GM19324 (cell line): ENCODE measurements at regions not wholly inside any gene's neighbourhood (a gene's known extent, or its start where the extent isn't known, plus 50 kb on each side); places are given as distances from the start of the nearest gene placed in this dataset.
"Not testable (repeated sequence)": the region's sequence is repeated elsewhere in the genome, so short reads cannot be mapped to it uniquely, and the experiment has no call there.

Experiments
- ATAC-seq: cut with Tn5 transposase; IDR thresholded peaks from one replicate; pipeline ENCODE4 v1.9.1; 2021; ENCODE audit warnings: mild to moderate bottlenecking, moderate library complexity; ENCODE audit not compliant: unreplicated experiment, low FRiP score

DNA sequence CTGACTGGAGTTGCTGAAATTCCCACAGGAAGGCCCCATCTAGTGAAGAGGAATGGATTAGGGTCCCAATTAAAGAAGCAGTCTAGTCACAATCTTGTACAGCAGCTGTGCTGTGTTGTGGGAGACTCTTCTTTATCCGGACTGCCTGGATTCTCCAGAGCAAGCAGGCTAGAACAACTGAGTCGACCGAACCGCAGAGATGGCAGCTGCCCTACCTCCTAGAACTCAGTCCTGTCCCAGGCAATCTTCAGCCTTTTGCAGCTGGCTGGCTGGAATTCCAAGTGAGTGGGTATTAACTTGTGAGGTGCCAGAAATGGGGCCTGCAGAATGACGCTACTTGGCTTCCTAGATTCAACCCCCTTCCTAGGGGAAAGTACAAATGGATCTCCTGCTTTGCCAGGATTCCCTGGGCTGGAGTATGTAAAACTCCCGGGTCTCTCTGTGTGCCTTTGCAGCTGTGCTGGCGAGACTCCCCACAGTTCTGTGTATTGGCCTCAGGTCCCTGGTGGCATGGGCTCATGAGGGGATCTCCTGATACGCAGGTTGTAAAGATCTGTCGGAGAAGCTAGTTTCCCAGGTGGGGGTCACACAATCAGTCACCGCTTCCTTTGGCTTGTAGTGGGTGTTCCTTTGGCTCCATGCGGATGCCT is 1952.6 kb upstream of the LRRTM1 start:
- ATAC-seq: no peak

DNA sequence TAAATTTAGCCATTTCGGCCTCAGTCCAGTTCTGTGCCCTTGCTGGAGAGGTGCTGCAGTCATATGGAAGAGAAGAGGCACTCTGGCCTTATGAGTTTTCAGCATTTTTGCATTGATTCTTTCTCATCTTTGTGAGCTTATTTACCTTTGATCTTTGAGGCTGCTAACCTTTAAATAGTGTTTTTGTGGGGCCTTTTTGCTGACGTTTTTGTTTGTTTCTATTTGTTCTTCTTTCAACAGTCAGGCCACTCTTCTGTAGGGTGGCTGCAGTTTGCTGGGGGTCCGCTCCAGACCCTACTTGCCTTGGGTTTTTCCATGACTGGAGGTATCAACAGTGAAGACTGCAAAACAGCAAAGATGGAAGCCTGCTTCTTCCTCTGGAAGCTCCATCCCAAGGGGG is 1951.7 kb upstream of the LRRTM1 start:
- ATAC-seq: no peak

DNA sequence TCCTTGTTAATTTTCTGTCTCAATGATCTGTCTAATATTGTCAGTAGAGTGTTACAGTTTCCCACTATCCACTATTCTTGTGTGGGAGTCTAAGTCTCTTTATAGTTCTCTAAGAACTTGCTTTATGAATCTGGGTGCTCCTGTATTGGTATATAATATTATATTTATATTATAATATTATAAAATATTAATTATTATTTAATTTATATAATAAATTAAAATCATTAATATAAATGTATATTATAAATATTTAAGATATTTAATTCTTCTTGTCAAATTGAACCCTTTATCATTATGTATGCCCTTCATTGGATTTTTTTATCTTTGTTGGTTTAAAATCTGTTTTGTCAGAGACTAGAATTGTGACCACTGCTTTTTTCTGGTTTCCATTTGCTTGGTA is 1950.2 kb upstream of the LRRTM1 start:
- no peak for ATAC-seq

DNA sequence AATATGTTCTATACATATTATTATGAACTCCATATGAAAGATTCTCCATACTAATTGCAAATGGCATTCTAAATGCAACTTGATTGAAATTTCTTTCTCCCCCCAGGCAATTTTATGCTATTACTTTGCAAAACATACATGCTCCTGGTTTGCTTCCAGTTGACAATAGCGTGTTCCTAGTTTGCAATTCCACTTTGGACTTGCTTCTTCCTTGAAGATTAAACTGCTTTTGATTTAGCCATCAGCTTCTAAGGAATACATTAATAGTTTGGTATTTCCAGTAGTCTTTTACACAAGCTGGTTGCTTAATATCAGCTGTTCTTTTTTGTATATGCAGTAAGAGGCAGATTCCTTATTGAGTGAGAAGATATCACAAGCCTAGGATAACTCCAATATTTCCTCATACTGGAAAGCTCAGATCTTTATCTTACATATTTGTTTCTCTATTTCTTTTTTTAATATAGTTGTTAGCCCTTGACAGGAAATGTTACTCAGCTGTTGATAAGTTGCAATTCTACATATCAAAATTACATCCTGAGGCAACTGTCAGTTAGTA is 1941.7 kb upstream of the LRRTM1 start:
- no peak for ATAC-seq

DNA sequence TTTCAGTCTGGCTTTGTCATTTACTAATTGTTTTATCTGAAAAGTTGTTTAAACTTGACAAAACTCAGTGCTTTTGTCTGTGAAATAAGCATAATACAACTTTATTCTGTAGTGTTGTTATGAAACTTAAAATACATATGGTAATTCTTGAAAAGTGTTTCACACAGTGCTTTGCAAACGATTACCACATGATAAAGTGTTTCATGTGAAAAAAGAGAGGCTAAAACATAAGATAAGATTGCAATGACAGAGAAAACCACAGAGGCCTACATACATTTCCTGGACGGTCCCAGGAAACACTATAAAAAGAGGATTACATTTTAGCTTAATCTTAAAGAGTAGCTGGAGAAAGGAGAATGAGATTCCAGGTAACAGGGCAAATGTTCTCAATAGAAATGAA is 1934.6 kb upstream of the LRRTM1 start:
- ATAC-seq: no peak

DNA sequence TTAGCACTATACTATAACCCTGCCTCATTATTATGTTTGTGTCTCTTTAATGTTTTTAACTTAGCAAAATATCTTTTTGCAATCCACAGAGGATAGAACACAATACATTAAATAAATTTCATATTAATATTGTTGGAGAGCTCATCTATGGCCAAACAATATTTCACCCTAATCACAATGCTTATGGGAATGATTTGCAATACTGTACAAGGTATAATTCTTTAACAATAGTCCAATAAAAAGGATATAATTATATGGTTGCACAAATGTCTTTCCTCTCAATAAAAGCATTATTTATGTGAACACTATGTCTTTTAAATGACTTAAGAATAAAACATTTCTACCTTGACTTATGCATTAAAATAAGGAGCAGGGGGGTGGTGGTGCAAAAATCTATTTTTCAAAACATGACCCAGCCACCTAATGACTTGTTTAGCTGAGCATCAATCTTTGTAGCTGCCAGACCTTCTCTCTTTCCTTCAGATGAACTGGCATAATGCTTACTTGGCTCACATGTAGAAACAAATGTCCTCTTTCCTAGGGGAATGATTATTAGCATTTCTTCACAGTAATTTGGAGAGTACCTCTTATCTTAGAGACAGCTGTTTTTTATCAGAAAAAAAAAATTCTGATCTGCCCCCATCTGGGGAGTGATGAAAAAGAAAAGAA is 1933.6 kb upstream of the LRRTM1 start:
- no peak for ATAC-seq

DNA sequence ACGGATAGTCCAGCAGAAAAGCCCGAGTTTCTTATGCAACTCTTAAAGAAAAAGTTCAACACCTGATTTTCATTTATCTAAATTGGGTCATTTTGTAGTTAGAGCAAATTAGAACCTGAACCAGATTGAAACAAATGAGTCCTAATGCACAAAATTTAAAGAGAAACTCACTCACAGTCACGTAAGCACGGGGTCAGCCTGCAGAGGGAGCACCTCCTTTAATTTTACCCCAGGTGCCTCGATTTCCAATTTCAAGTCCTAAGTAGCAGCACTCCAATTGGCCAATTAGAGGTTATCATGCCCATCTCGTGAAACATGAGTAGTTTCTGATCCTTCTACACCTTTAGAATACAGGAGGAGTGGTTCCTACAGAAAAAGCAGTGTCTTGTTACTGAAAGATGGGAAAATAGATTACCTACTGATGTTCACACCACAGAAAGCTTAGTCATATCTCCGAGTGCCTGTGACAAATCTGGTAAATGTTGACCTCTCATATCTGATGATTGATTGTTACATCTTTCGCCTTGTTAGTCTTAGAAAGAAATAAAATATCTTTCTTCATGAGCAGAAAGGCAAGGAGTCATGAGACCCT is 1929.8 kb upstream of the LRRTM1 start:
- ATAC-seq: no peak

DNA sequence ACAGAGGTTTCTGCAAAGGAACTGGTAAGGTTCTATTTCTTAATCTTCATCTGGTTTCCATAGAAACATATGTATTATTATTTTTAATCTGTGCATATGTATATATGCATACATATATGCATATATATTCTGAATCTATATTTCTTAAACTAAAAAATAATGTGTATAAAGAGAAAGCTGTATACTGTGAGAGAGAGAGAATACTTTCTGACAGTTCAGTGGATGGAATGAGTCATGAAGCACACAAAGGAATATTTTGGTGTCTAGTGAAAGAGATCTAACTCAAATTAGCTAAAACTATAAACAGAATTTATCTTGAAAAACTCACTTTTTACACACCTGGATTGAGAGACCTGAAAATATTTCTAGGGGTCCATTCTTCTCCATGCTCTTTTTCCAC is 1929.3 kb upstream of the LRRTM1 start:
- ATAC-seq: no peak

DNA sequence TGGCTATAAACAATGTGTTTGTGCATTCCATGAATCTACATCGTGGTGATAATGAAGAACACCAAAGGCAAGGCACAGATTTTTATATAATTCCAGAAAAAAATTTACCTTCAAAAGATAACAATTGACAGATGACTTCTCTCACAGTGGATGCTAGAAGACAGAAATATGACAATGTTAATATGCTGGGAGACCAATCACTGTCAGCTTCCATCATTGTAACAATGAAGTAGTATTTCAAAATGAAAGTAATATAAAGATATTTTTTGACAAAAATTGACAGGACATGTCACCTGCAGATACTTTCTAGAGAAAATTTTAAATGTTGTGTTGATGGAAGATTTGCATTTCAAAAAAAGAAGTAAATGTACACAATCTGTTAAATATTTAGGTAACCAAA is 1925.9 kb upstream of the LRRTM1 start:
- no peak for ATAC-seq

DNA sequence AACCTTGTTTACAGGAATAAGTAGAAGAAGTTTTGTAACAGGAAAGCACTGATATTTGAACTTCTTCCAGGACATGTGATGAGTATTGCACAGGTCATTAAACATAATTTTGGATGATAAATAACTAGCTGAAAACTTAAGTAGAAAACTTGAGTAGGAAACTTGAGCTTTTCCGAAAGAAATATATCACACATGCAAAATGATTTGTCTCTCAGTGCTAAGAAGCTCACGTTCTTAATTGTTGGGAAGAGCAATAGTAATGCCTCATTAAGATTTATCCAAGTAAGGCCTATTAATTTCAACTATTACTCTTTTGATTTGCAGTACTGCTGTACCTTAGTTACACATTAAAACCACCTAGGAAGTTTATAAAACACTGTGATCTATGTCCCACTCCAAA is 1921.9 kb upstream of the LRRTM1 start:
- ATAC-seq: no peak

DNA sequence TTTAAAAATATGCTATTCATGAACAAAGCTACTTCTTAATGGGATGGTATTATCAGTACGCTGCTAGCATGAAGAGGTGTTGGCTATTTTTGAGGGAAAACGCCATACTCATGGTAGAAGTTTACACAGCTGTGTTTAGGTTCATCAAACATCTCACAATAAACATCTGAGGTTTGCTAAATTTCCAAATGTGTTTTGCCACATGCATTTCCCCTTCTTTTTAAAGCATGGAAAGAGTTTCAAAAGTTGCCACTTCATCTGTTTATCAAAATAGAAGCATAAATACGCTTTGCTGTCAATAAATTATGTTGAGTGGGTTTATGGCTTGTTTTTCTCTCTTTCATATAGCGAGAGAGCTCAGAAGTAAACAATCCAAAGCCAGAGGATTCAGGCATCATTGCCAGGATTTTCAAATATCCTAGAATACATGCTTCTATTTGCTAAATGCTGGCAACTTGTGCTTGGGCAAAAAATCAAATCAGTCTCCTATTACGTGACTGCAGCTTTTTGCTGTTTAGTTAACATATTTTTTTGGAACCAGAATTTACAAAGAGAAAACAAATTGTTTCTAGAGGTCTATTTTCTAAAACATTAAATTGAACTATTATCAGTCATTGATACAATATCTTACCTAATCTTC is 1919.9 kb upstream of the LRRTM1 start:
- no peak for ATAC-seq

DNA sequence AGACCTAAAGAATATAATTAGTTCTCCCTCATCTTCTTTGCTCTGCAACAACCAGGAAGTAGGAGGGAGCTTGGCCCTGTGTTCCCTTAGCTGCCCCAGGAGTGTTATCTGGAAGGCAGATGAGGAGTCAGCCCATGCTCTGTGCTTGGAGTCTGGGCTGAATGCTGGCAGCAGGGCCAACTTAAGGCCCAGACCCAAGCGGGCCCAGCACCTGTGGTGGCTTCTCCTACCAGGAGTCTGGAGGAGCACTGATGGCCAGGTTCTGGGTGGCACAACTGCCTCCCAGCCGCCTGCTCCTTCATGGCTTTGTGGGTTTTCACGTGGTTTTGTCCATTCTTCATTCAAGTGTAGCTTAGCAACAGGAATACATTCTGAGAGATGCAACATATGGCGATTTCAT is 1910.7 kb upstream of the LRRTM1 start:
- ATAC-seq: no peak

DNA sequence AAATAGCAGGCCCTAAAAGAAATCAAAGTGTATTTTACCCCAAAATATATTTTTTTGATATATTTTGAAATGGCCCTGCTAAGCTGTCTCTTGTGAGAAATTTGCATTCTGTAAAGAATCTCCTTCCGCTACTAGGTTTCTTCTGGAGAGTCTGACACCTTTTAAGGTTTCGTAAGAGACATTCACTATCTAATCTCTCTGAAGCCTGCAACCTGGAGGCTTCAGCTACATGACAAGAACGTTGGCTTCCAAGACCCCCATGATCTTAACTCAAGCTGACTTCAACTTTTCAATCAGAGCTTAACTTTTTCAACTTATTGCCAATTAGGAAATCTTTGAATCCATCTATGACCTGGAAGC is 1894.9 kb upstream of the LRRTM1 start:
- no peak for ATAC-seq

DNA sequence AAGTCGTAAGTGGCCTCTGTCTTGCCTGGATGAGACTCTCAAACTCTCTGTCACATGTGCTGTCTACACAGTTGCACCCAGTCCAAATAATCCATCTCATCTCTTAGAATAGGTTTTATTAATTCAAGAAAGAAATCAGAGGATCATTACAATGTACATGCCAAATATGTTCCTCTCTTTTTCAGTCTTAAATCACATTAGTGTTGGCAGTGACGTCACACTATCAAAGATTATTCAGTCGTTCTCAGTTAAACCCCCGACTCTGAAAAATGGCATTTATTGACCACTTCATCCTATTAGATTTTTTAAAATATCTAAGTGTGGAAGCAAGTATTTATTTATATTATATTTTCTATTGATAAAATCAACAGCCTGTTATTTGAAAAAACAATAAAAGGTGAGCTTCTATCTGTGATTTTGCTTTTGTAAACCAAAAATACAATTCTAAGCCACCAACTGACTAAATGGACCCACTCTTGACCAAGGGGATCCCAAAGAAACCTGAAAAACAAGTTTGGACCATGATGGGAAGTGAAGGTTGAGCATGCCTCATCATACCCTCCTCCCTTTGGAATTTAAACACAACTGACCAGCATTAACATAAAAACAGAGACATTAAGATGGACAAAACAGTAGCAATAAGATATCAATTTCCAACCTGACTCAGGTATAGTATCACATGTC is 1894.4 kb upstream of the LRRTM1 start:
- no peak for ATAC-seq

DNA sequence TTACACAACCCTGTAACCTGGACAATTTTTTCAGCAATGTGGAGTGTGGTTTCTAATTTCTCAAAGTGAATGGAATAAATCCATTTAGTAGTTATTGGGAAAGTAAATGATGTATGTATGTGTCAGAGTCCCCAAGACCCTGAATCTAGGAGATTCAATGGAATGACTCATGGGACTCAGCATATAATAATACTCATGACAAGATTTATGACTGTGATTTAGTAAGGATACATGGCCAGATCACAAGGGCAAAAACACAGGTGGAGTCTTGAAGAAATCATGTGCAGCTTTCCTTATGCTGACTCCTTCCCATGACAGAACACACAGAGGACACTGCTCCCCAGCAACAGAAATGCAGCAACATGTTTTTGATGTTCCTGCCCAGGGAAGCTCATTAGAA is 1877.7 kb upstream of the LRRTM1 start:
- ATAC-seq: no peak

DNA sequence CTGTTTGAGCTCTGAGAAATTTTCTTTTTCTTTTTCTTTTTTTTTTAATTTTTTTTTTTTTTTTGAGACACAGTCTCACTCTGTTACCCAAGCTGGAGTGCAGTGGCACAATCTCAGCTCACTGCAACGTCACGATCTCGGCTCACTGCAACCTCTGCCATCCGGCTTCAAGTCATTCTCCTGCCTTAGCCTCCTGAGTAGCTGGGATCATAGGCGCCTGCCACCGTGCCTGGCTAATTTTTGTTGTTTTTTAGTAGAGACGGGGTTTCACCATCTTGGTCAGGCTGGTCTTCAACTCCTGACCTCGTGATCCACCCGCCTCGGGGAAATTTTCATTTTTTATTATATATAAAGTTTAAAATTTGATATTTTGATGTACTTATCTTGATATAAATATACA is 1870.7 kb upstream of the LRRTM1 start:
- not testable (repeated sequence) for ATAC-seq

DNA sequence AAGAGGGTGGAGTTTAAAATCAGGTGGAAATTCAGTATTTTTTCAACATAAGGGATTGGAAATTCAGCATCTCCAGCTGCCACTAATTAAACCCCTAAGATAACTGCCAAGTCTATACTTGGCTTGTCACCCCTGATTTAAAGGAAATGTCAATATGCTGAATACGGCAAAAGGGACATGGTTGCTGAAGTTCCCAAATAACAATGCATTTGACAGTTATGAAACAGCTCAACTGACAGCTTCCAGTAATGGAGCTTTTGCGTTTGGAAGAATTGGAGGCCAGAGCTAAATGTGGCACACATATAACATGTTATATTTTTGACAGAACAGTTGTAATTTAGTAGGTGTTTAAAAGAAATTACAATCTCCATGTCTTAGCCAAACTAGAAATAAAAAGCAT is 1867.9 kb upstream of the LRRTM1 start:
- ATAC-seq: no peak

DNA sequence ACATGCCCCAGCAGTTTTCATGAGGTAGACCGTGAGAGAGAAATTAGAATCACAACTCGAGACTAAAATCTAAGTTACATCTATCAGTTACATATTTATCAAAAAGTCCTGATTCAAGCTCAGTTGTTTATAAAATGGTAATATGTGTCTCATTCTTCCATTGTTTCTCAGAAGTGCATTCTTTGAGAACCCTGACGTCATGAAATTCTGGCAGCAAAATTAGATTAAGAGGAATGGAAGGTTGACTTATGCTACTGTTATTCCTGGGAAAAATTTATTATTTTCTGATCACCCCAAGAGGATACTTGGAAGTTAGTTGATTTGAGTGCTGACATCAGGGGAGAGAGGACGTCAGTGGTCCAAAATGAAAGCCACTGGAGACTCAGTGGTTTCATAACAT is 1864.8 kb upstream of the LRRTM1 start:
- no peak for ATAC-seq

DNA sequence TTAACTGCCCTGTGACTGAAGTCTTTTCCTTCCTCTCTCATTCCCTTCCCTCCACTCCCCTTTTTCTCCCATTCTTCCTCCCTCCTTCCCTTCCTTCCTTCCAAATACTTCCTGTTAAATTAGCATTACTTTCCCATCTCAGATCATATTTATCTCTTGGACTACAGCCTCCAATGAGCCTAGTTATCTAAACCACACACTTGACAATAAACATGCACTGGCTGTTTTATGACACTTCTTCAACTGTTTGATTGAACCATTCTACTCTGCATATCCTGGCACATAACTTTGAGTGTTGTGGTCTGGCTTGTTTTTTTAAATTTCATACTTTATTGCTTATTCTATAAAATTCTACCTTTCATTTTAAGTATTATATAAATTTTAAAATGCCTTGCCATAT is 1860.8 kb upstream of the LRRTM1 start:
- no peak for ATAC-seq

DNA sequence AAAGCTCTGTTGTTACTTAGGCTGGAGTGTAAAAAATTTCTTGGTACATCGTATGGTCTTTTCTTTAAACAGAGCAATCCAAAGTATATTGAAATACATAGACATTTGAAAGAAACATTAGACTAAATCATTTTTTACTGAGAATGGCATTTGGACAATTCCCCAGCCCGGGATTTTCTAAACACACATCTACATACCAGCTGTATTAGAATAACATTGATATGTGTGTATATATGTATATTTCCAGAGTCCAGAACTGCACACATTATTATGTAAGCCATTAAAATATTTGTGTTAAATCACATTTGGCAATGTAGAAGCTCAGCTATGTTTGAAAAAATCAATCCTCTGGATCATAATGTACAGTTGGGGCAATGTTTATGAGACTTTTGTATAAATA is 1853.6 kb upstream of the LRRTM1 start:
- no peak for ATAC-seq

DNA sequence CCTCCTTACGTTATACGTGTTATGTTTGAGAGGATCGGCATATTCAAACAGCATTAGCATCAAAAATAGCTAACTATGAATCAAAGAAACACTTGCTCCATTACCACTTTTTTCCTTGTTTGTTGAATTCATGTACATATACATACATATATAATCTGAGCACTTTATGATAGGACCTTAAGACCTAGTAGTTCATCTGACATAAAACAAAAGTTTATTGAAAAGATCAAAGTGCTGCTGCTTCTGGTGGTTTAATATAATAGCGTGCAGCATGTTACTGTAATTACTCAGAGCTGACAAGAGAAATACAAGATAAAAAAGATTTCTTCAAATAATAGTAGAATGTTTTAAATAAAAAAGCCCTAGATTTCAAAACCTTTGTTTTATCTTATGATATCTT is 1850.9 kb upstream of the LRRTM1 start:
- ATAC-seq: no peak
